Thyroid gland (tissue), 4 donors: ENCODE measurements at regions not wholly inside any gene's neighbourhood (a gene's known extent, or its start where the extent isn't known, plus 50 kb on each side); places are given as distances from the start of the nearest gene placed in this dataset.

ENCODE experiments used
- POLR2A ChIP-seq, 2 donors: fragments of 450-650 bp; IDR thresholded peaks; one replicate each; pipeline ENCODE4 v1.6.1; 2017; ENCODE audit warnings: antibody characterized with exemption in 2 of 2, mild to moderate bottlenecking in 2 of 2, moderate library complexity in 1 of 2
- TF ChIP-seq, protein P1 (sequence below), 6 experiments: fragments of 200-600 bp in 3 of 6; fragments of 450-650 bp in 3 of 6; sonication (generic) in 3 of 6; IDR thresholded peaks; one replicate each; pipeline ENCODE4 v1.5.1; 2016 to 2019; ENCODE audit warnings: antibody characterized with exemption in 6 of 6, mild to moderate bottlenecking in 2 of 6, inconsistent platforms in 1 of 6, moderate library complexity in 1 of 6

DNA sequence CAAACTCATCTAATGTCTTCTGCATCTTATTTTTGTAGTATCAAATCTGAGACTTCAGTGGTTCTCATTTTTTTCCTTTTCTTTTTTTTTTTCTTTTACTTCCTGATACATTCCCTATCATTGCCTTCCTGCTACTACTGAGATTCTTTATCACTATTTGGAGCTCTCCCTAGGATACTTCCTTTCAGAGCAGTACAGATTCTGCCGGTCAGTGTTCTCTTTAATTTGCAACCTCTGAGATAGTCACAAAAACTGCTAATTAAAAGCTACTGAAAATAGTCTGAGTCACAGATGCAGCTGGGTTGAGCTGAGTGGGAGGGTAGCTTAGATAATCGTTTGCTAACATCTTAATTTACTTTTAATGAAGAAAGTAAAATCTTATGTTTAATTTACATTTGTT is 1279.7 kb downstream of the ARAP2 start:
- TF ChIP-seq, protein P1, sequence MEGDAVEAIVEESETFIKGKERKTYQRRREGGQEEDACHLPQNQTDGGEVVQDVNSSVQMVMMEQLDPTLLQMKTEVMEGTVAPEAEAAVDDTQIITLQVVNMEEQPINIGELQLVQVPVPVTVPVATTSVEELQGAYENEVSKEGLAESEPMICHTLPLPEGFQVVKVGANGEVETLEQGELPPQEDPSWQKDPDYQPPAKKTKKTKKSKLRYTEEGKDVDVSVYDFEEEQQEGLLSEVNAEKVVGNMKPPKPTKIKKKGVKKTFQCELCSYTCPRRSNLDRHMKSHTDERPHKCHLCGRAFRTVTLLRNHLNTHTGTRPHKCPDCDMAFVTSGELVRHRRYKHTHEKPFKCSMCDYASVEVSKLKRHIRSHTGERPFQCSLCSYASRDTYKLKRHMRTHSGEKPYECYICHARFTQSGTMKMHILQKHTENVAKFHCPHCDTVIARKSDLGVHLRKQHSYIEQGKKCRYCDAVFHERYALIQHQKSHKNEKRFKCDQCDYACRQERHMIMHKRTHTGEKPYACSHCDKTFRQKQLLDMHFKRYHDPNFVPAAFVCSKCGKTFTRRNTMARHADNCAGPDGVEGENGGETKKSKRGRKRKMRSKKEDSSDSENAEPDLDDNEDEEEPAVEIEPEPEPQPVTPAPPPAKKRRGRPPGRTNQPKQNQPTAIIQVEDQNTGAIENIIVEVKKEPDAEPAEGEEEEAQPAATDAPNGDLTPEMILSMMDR (IDR thresholded peaks at IDR 0.05), result no peak
- TF ChIP-seq POLR2A (IDR thresholded peaks at IDR 0.05), result no peak
